ENCODE measurements at regions not wholly inside any gene's neighbourhood (a gene's known extent, or its start where the extent isn't known, plus 50 kb on each side); places are given as distances from the start of the nearest gene placed in this dataset.

DNA sequence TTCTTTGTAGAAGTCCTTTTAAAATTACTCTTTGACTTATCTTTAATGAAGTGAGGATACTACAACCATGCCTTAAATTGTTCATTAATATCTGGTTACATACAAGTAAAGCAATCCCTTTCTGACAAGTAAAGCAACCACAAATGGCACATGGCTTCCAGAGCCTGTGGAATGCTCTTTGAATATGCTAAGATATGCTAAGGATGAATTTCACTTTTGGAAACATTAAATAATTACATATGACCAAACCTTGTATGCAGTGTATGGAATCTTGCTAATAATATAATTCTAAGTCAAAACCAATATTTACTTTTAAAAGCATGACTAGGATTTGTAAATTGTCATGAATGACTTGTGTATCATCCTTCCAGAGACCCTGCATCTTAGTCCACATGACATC lies 1711.2 kb upstream of the CELF4 start:
- H3K4me1 Mint-ChIP-seq = no peaks in the 10 kb centered on the region
- no peak for DNase-seq
- no peak overlapping the region for H3K4me3 Mint-ChIP-seq
- ChIA-PET CTCF (no interaction called here), POLR2A (no interaction called here)
- H3K27me3 Mint-ChIP-seq = no peaks in the 10 kb centered on the region
- intact Hi-C loops (cut with DNase I, micrococcal nuclease) = no loop called here
- H3K9me3 Mint-ChIP-seq (ENCODE audit: low read depth) = peaks cover 2% of the 10 kb centered on the region
- H3K36me3 Mint-ChIP-seq (ENCODE audit: low read depth) = no peaks in the 10 kb centered on the region
- H3K27ac Mint-ChIP-seq = no peak overlapping the region
- ATAC-seq = no peak

DNA sequence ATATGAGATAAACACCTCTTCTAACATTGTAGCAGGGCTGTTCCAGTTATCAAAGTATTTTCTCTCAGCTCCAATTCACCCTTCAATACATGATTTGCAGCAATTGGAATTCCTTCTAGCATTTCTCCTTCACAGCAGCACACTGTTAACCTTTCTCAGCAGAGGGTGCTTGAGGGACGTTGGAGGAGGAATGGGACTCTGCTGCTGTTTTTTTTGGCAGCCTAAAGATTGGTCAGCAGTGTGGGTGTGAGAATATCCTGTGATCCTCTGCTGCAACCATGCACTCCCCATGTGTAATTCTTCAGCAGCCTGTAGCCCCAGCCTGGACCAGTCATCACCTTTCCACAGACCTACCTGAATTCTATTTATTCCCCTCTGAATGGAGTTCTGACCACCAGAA lies 1708.9 kb upstream of the CELF4 start:
- ChIA-PET POLR2A (no interaction called here), CTCF (no interaction called here)
- Mint-ChIP-seq H3K9me3 (ENCODE audit: low read depth) (peaks cover 4% of the 10 kb centered on the region), H3K27me3 (no peaks in the 10 kb centered on the region), H3K4me3 (no peak overlapping the region), H3K27ac (no peak overlapping the region), H3K4me1 (no peaks in the 10 kb centered on the region), H3K36me3 (ENCODE audit: low read depth) (no peaks in the 10 kb centered on the region)
- DNase-seq = no peak
- intact Hi-C loops (cut with DNase I, micrococcal nuclease) = no loop called here
- no peak for ATAC-seq

DNA sequence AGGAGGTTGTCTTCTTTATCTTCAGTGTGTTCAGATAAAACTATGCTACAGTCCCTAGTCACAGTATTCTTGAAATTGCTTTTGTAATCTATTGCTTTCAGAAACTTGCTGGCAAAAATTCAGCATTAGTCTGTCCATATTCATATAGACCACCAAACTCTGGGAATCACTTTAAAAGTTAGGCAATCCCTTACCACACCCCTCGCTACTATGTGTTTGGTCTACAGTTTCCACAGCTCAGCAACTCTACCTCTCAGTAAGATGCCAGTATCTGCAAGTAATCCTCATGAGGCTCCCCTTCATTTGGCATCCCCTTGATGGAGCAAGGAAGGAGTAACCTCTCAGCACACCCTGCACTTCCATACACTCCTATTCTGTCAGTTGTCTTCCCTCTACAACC lies 1706.6 kb upstream of the CELF4 start:
- no peaks in the 10 kb centered on the region for H3K4me1 Mint-ChIP-seq
- ChIA-PET CTCF (no interaction called here), POLR2A (no interaction called here)
- intact Hi-C loops (cut with DNase I, micrococcal nuclease) = no loop called here
- ATAC-seq (no peak), DNase-seq (no peak)
- no peaks in the 10 kb centered on the region for H3K36me3 Mint-ChIP-seq (ENCODE audit: low read depth)
- H3K4me3 Mint-ChIP-seq = no peak overlapping the region
- peaks cover 4% of the 10 kb centered on the region for H3K9me3 Mint-ChIP-seq (ENCODE audit: low read depth)
- H3K27ac Mint-ChIP-seq = no peak overlapping the region
- H3K27me3 Mint-ChIP-seq = no peaks in the 10 kb centered on the region

DNA sequence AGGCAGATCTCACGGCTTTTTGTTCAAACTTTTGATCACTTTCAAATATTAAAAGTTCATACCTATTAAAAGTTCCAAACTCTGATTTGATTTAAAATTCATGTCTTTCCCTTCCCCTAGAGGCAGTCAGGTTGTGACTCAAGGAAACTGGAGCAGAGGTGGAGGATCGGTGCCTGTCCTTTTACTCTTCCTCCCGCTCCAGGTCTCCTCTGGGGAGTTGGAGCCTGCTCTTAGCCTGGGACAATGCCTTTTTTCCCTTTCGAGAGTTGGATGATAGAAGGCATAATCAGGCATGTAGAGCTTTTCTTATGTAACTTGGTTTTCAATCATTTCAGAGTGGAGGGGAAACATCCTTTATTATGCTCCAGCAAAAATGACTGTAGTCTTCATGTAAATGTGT lies 1706.1 kb upstream of the CELF4 start:
- no peak overlapping the region for H3K27ac Mint-ChIP-seq
- ChIA-PET CTCF (no interaction called here), POLR2A (no interaction called here)
- peaks cover 4% of the 10 kb centered on the region for H3K9me3 Mint-ChIP-seq (ENCODE audit: low read depth)
- ATAC-seq (no peak), DNase-seq (no peak)
- intact Hi-C loops (cut with DNase I, micrococcal nuclease) = no loop called here
- no peaks in the 10 kb centered on the region for H3K27me3 Mint-ChIP-seq
- H3K4me3 Mint-ChIP-seq = no peak overlapping the region
- no peaks in the 10 kb centered on the region for H3K4me1 Mint-ChIP-seq
- H3K36me3 Mint-ChIP-seq (ENCODE audit: low read depth) = no peaks in the 10 kb centered on the region

DNA sequence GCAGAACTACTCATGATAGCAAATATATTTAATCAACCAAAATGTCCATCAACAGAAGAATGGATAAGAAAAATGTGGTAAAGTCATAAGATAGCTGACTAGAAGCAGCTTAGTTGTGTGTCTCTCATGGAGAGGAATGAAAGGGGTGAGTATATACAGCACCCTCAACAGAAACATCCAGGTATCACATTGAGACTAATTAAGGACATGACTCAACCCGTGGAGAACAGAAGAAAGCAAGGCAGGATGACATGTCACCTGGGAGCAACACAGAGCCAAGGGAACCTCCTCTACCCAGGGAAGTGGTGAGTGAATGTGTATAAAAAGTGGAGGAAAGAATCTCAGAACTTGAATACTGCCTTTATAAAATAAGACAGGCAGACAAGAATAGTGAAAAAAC lies 1695.0 kb upstream of the CELF4 start:
- no peaks in the 10 kb centered on the region for H3K4me1 Mint-ChIP-seq
- no peak overlapping the region for H3K4me3 Mint-ChIP-seq
- POLR2A ChIA-PET = no interaction called here
- H3K9me3 Mint-ChIP-seq (ENCODE audit: low read depth) = peaks cover 9% of the 10 kb centered on the region
- H3K36me3 Mint-ChIP-seq (ENCODE audit: low read depth) = no peaks in the 10 kb centered on the region
- DNase-seq = no peak
- H3K27ac Mint-ChIP-seq = no peak overlapping the region
- intact Hi-C loops (cut with DNase I, micrococcal nuclease) = no loop called here
- CTCF ChIA-PET = interaction anchor here (0.7 kb wide), 1 partner anchor 894 kb away, joined by 3 read pairs; no protein-coding TSS in a partner anchor
- no peaks in the 10 kb centered on the region for H3K27me3 Mint-ChIP-seq
- no peak for ATAC-seq

DNA sequence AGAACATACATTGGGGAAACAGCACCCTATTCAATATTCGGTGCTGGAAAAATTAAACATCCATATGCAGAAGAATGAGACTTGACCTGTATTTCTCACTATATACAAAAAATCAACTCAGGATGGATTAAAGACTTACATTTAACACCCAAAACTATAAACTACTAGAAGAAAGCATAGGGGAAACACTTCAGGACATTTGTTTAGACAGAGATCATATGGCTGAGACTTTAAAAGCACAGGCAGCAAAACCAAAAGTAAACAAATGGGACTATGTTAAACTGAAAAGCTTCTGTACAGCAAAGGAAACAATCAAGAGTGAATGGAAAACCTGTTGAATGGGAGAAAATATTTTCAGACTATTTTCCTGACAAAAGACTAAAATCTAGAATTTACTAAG lies 1694.1 kb upstream of the CELF4 start:
- Mint-ChIP-seq H3K27me3 (no peaks in the 10 kb centered on the region), H3K9me3 (ENCODE audit: low read depth) (peaks cover 9% of the 10 kb centered on the region), H3K36me3 (ENCODE audit: low read depth) (no peaks in the 10 kb centered on the region), H3K4me3 (no peak overlapping the region), H3K4me1 (no peaks in the 10 kb centered on the region), H3K27ac (no peak overlapping the region)
- POLR2A ChIA-PET = no interaction called here
- CTCF ChIA-PET = no interaction called here
- DNase-seq = no peak
- intact Hi-C loops (cut with DNase I, micrococcal nuclease) = no loop called here
- ATAC-seq = no peak

DNA sequence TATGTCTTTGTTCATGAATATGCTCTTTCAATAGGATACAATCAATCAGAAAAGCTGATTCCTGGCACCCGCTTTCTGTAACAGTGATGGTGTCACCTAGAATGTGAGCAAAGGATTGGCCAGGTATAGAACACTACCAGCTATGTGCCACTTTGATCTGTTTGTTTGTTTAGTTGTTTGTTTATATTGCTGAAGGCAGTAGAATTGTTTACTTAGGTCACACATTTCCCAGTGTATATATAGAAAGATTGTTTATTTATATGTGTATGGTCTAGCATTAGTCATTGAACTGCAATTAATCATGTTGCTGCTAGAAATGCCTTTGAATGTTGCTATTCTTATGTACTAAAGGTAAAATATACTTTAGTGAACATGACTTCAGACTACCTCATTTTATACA lies 1678.6 kb upstream of the CELF4 start:
- Mint-ChIP-seq H3K4me3 (no peak overlapping the region), H3K9me3 (ENCODE audit: low read depth) (no peaks in the 10 kb centered on the region), H3K27me3 (no peaks in the 10 kb centered on the region), H3K36me3 (ENCODE audit: low read depth) (no peaks in the 10 kb centered on the region), H3K27ac (no peak overlapping the region), H3K4me1 (no peaks in the 10 kb centered on the region)
- DNase-seq (no peak), ATAC-seq (no peak)
- CTCF ChIA-PET = interaction anchor here (0.6 kb wide), 1 partner anchor 151 kb away, joined by 5 read pairs; no protein-coding TSS in a partner anchor
- POLR2A ChIA-PET = no interaction called here
- intact Hi-C loops (cut with DNase I, micrococcal nuclease) = loop anchor here in 1 of 2 experiments (10.0 kb wide), 1 partner anchor 441 kb away; no protein-coding TSS in a partner anchor

DNA sequence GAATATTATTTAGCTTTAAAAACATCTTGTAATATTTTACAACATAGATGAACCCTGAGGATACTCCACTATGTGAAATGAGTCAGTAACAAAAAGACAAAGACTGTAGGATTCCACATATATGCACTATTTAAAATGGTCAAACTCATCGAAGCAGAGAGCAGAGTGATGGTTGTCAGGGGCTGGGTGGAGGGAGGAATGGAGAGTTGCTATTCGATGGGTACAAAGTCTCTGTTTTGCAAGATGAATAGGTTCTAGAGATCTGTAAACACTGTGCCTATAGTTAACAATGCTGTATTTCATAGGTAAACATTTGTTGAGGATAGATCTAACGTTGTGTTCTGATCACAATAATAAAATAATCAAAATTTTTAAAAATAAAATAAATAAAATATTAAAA lies 1675.9 kb upstream of the CELF4 start:
- ChIA-PET POLR2A (no interaction called here), CTCF (no interaction called here)
- Mint-ChIP-seq H3K4me1 (no peaks in the 10 kb centered on the region), H3K36me3 (ENCODE audit: low read depth) (no peaks in the 10 kb centered on the region), H3K27me3 (no peaks in the 10 kb centered on the region), H3K4me3 (no peak overlapping the region), H3K9me3 (ENCODE audit: low read depth) (no peaks in the 10 kb centered on the region), H3K27ac (no peak overlapping the region)
- ATAC-seq = no peak
- no peak for DNase-seq
- intact Hi-C loops (cut with DNase I, micrococcal nuclease) = loop anchor here in 1 of 2 experiments (10.0 kb wide), 1 partner anchor 443 kb away; no protein-coding TSS in a partner anchor

DNA sequence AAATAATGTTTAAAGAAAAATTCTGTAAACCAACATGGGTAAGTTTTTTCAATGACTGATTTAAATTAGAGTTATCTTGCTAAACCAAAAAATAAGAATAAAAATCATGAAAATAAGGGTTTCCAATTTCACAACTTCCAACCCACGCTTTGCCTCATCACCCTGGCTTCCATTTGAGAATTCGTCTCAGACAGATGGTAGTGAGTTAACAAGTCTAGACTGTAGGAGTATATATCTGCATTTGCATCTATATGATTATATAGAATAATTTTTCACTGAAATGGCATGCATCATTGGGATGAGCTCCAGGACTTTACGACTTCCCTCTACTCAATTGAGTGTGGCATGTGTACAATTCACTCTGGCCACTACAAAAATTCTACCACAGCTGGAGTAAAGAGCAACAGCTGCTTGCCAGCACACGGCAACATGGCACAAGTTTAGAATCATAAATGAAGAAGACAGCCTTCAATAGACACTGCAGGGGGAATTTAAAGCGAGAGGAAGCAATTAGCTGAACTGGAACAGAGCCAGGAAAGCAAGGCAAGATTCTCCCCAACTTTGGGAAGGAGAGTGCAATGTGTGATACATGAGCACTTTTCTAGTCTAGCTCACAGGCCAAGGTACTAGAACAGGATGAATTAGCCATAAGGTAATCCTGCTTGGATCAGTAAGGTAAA lies 1673.5 kb upstream of the CELF4 start:
- CTCF ChIA-PET = no interaction called here

DNA sequence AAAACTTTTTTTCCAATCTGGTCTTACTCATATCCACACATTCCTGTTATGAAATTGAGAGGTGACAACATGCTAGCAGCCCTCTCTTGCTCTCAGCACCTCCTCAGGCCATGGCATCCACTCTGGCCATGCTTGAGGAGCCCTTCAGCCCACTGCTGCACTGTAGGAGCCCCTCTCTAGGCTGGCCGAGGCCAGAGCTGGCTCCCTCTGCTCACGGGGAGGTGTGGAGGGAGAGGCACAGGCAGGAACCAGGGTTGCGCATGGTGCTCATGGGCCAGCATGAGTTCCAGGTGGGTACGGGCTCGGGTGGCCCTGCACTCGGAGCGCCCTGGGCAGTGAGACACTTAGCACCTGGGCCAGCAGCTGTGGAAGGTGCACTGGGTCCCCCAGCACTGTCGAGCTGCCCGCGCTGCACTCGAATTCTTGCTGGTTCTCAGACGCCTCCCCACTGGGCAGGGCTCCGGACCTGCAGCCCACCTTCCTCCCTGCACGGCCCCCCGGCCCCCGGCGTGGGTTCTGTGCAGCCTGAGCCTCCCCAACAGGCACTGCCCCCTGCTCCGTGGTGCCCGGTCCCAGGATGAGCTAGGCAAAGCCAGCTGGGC lies 1669.6 kb upstream of the CELF4 start:
- Mint-ChIP-seq H3K27me3 (no peaks in the 10 kb centered on the region), H3K4me1 (no peaks in the 10 kb centered on the region), H3K4me3 (no peak overlapping the region), H3K27ac (no peak overlapping the region), H3K36me3 (ENCODE audit: low read depth) (no peaks in the 10 kb centered on the region), H3K9me3 (ENCODE audit: low read depth) (no peaks in the 10 kb centered on the region)
- DNase-seq (no peak), ATAC-seq (no peak)
- CTCF ChIA-PET = no interaction called here
- intact Hi-C loops (cut with DNase I, micrococcal nuclease) = no loop called here
- POLR2A ChIA-PET = no interaction called here

More for the DNA sequence above, 1673.5 kb upstream of the CELF4 start:
- Mint-ChIP-seq H3K27me3 (no peaks in the 10 kb centered on the region), H3K27ac (no peak overlapping the region), H3K9me3 (ENCODE audit: low read depth) (no peaks in the 10 kb centered on the region), H3K36me3 (ENCODE audit: low read depth) (no peaks in the 10 kb centered on the region), H3K4me1 (no peaks in the 10 kb centered on the region), H3K4me3 (no peak overlapping the region)
- POLR2A ChIA-PET = no interaction called here
- intact Hi-C loops (cut with DNase I, micrococcal nuclease) = no loop called here
- DNase-seq (no peak), ATAC-seq (no peak)

DNA sequence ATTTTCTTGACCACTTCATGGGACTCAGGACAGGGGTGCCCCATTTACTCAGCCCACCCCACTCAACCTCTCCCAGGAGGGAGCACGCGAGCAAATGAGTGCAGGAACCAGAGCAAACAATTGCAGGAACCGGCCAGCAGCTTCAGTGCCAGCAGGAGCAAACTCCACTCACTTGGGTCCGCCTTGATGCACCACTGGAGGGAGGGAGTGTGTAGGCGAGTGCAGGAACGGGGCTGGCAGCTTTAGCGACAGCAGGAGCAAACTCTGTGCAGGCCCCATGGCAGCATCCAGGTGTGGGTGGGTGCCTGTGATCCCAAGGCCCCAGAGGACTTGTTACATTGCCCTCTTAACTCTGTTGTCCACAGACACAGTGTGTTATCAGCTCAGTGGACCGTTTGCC lies 1667.3 kb upstream of the CELF4 start:
- Mint-ChIP-seq H3K4me1 (no peaks in the 10 kb centered on the region), H3K27ac (no peak overlapping the region), H3K9me3 (ENCODE audit: low read depth) (peaks cover 7% of the 10 kb centered on the region), H3K36me3 (ENCODE audit: low read depth) (no peaks in the 10 kb centered on the region), H3K27me3 (no peaks in the 10 kb centered on the region), H3K4me3 (no peak overlapping the region)
- DNase-seq (no peak), ATAC-seq (no peak)
- POLR2A ChIA-PET = no interaction called here
- intact Hi-C loops (cut with DNase I, micrococcal nuclease) = no loop called here
- CTCF ChIA-PET = no interaction called here

DNA sequence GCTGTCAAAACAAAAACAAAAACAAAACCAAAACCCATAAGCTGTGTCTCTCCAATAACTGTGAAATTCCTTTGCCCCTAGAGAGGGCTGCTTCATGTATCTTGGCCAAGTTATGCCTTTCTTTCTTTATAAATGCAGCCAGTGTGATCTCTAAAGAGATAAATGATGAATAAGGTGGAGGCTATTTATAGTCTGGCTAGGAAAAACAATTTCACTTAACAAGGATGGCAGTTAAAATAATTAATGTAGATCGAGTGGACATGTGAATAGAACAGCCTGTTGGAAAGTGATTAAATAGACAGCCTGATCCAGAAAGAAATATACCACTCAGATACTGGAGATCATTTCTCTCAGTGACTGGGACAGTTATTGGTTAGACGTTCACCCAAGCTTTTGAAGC lies 1666.9 kb upstream of the CELF4 start:
- intact Hi-C loops (cut with DNase I, micrococcal nuclease) = no loop called here
- peaks cover 7% of the 10 kb centered on the region for H3K9me3 Mint-ChIP-seq (ENCODE audit: low read depth)
- DNase-seq (no peak), ATAC-seq (no peak)
- no peaks in the 10 kb centered on the region for H3K4me1 Mint-ChIP-seq
- H3K36me3 Mint-ChIP-seq (ENCODE audit: low read depth) = no peaks in the 10 kb centered on the region
- no peak overlapping the region for H3K4me3 Mint-ChIP-seq
- no peaks in the 10 kb centered on the region for H3K27me3 Mint-ChIP-seq
- H3K27ac Mint-ChIP-seq = no peak overlapping the region
- CTCF ChIA-PET = no interaction called here
- POLR2A ChIA-PET = no interaction called here

Measured in activated CD4-positive, alpha-beta T cell treated with anti-CD3 and anti-CD28 coated beads for 36 hours (primary cell).